NOMO-1 treated with dmso at 0.1 percent for 144 hours (cell line): ENCODE measurements at regions not wholly inside any gene's neighbourhood (a gene's known extent, or its start where the extent isn't known, plus 50 kb on each side); places are given as distances from the start of the nearest gene placed in this dataset.

Experiments used
- DNase-seq: peaks from one replicate; lab custom pipeline; 2025; ENCODE audit not compliant: unreplicated experiment; lab: John Stamatoyannopoulos, UW

GRCh38 chr5:162484095-162484494 lies 416.5 kb downstream of the GABRG2 start:
- DNase-seq: no peak

- DNase-seq: no peak
Observed at GRCh38 chr5:162484986-162485385, 417.4 kb downstream of the GABRG2 start.

- no peak for DNase-seq
Observed at GRCh38 chr5:162485666-162486292, 418.2 kb downstream of the GABRG2 start.

- no peak for DNase-seq
Observed at GRCh38 chr5:162487528-162488525, 420.3 kb downstream of the GABRG2 start.

- DNase-seq: no peak
Observed at GRCh38 chr5:162496100-162496808, 428.7 kb downstream of the GABRG2 start.

- DNase-seq: no peak
Observed at GRCh38 chr5:162497455-162497854, 429.9 kb downstream of the GABRG2 start.

GRCh38 chr5:162502780-162503179 lies 435.2 kb downstream of the GABRG2 start:
- no peak for DNase-seq

GRCh38 chr5:162503796-162504195 lies 436.2 kb downstream of the GABRG2 start:
- DNase-seq: no peak

GRCh38 chr5:162512935-162513565 lies 445.5 kb downstream of the GABRG2 start:
- DNase-seq: no peak

- no peak for DNase-seq
Observed at GRCh38 chr5:162514116-162514515, 446.5 kb downstream of the GABRG2 start.

- DNase-seq: no peak
Observed at GRCh38 chr5:162520878-162521277, 453.3 kb downstream of the GABRG2 start.

GRCh38 chr5:162529209-162529608 lies 461.6 kb downstream of the GABRG2 start:
- no peak for DNase-seq

GRCh38 chr5:162529886-162530285 lies 462.3 kb downstream of the GABRG2 start:
- no peak for DNase-seq

GRCh38 chr5:162543437-162543836 lies 475.9 kb downstream of the GABRG2 start:
- DNase-seq: no peak

GRCh38 chr5:162544905-162545304 lies 477.3 kb downstream of the GABRG2 start:
- no peak for DNase-seq

GRCh38 chr5:162550236-162550635 lies 482.7 kb downstream of the GABRG2 start:
- no peak for DNase-seq

- DNase-seq: no peak
Observed at GRCh38 chr5:162558120-162558519, 490.5 kb downstream of the GABRG2 start.

- DNase-seq: no peak
Observed at GRCh38 chr5:162567644-162568043, 500.1 kb downstream of the GABRG2 start.

- DNase-seq: no peak
Observed at GRCh38 chr5:162573758-162574157, 506.2 kb downstream of the GABRG2 start.

GRCh38 chr5:162591724-162592123 lies 524.2 kb downstream of the GABRG2 start:
- no peak for DNase-seq

- no peak for DNase-seq
Observed at GRCh38 chr5:162593881-162594280, 526.3 kb downstream of the GABRG2 start.
